ENCODE measurements at regions not wholly inside any gene's neighbourhood (a gene's known extent, or its start where the extent isn't known, plus 50 kb on each side); places are given as distances from the start of the nearest gene placed in this dataset.

GRCh38 chr1:219337588-219337987 is 163.9 kb downstream of the LYPLAL1 start:
- no TSS peak for BruUV-seq (replicated peaks)
- Histone ChIP-seq H3F3A (ENCODE audit: insufficient read depth, low read depth) (no peaks in the 10 kb centered on the region), H3K4me2 (no peak overlapping the region), H2AFZ (no peak overlapping the region; the same call in 1 of the 2 replicates), H3K79me2 (ENCODE audit: low read depth) (no peaks in the 10 kb centered on the region), H3K9me3 (ENCODE audit: insufficient read depth, low read depth) (peaks cover 3% of the 10 kb centered on the region; the same call in 1 of the 2 replicates), H3K4me3 (no peak overlapping the region), H3K4me1 (replicated peaks; ENCODE audit: insufficient read depth) (no peaks in the 10 kb centered on the region), H3K36me3 (ENCODE audit: low read depth) (no peaks in the 10 kb centered on the region), H3K27me3 (ENCODE audit: insufficient read depth, low read depth) (no peaks in the 10 kb centered on the region), H3K9me2 (ENCODE audit: insufficient read depth) (no peaks in the 10 kb centered on the region), H4K20me1 (ENCODE audit: insufficient read depth) (no peaks in the 10 kb centered on the region; the same call in 1 of the 2 replicates), H3K27ac (no peak overlapping the region)
- TF ChIP-seq CTCF (conservative IDR thresholded peaks at IDR 0.05) (no peak), EZH2 (IDR thresholded peaks at IDR 0.05; ENCODE audit: low read depth) (no peak)
- no peak for DNase-seq
- CTCF ChIA-PET, result no interaction called here
- POLR2A ChIA-PET (ENCODE audit: unreplicated experiment), result no interaction called here
- intact Hi-C loops (cut with micrococcal nuclease; ENCODE audit: unreplicated experiment), result no loop called here

- Histone ChIP-seq H3K36me3 (ENCODE audit: low read depth) (no peaks in the 10 kb centered on the region), H3K79me2 (ENCODE audit: low read depth) (no peaks in the 10 kb centered on the region), H3K27ac (no peak overlapping the region), H3K27me3 (ENCODE audit: insufficient read depth, low read depth) (no peaks in the 10 kb centered on the region), H2AFZ (no peak overlapping the region), H3K4me2 (no peak overlapping the region), H3K9me3 (ENCODE audit: insufficient read depth, low read depth) (peaks cover 3% of the 10 kb centered on the region; the same call in 1 of the 2 replicates), H3K4me3 (no peak overlapping the region), H3F3A (ENCODE audit: insufficient read depth, low read depth) (no peaks in the 10 kb centered on the region), H4K20me1 (ENCODE audit: insufficient read depth) (no peaks in the 10 kb centered on the region; the same call in 1 of the 2 replicates), H3K9me2 (ENCODE audit: insufficient read depth) (no peaks in the 10 kb centered on the region), H3K4me1 (replicated peaks; ENCODE audit: insufficient read depth) (no peaks in the 10 kb centered on the region)
- CTCF ChIA-PET, result interaction anchor here (0.7 kb wide), 1 partner anchor 1072 kb away, joined by 3 read pairs; no protein-coding TSS in a partner anchor
- no TSS peak for BruUV-seq (replicated peaks)
- DNase-seq, result no peak
- no peak for TF ChIP-seq EZH2 (IDR thresholded peaks at IDR 0.05; ENCODE audit: low read depth)
- no peak for TF ChIP-seq CTCF (conservative IDR thresholded peaks at IDR 0.05)
- intact Hi-C loops (cut with micrococcal nuclease; ENCODE audit: unreplicated experiment), result no loop called here
- POLR2A ChIA-PET (ENCODE audit: unreplicated experiment), result interaction anchor here (0.5 kb wide), 1 partner anchor 904 kb away, joined by 4 read pairs; no protein-coding TSS in a partner anchor
These were observed 159.9 kb downstream of the LYPLAL1 start for GRCh38 chr1:219333626-219334025.

- Histone ChIP-seq H3F3A (ENCODE audit: insufficient read depth, low read depth) (no peaks in the 10 kb centered on the region), H3K4me1 (replicated peaks; ENCODE audit: insufficient read depth) (no peaks in the 10 kb centered on the region), H3K4me3 (no peak overlapping the region), H3K27ac (no peak overlapping the region), H3K27me3 (ENCODE audit: insufficient read depth, low read depth) (no peaks in the 10 kb centered on the region), H3K4me2 (no peak overlapping the region), H3K36me3 (ENCODE audit: low read depth) (no peaks in the 10 kb centered on the region), H2AFZ (no peak overlapping the region), H4K20me1 (ENCODE audit: insufficient read depth) (no peaks in the 10 kb centered on the region), H3K9me3 (ENCODE audit: insufficient read depth, low read depth) (peaks cover 3% of the 10 kb centered on the region; the same call in 1 of the 2 replicates), H3K79me2 (ENCODE audit: low read depth) (no peaks in the 10 kb centered on the region), H3K9me2 (ENCODE audit: insufficient read depth) (no peaks in the 10 kb centered on the region)
- intact Hi-C loops (cut with micrococcal nuclease; ENCODE audit: unreplicated experiment), result no loop called here
- ChIA-PET POLR2A (ENCODE audit: unreplicated experiment) (no interaction called here), CTCF (no interaction called here)
- no peak for TF ChIP-seq EZH2 (IDR thresholded peaks at IDR 0.05; ENCODE audit: low read depth)
- TF ChIP-seq CTCF (conservative IDR thresholded peaks at IDR 0.05), result no peak
- no TSS peak for BruUV-seq (replicated peaks)
- DNase-seq, result no peak
These were observed 157.7 kb downstream of the LYPLAL1 start for GRCh38 chr1:219331424-219331823.
